HEK293 (cell line): ENCODE measurements at regions not wholly inside any gene's neighbourhood (a gene's known extent, or its start where the extent isn't known, plus 50 kb on each side); places are given as distances from the start of the nearest gene placed in this dataset.

Experiments
- ZNF19 ChIP-seq: fragments of 450-650 bp; formaldehyde crosslinking; IDR thresholded peaks from 2 replicates; pipeline ENCODE4; 2016; ENCODE audit warnings: missing biosample characterization, missing genetic modification characterization, low read depth
- ZNF830 ChIP-seq: fragments of 450-650 bp; IDR thresholded peaks from 2 replicates; pipeline ENCODE4 v1.5.0; 2018; ENCODE audit warnings: missing biosample characterization, missing genetic modification characterization, low read depth, mild to moderate bottlenecking, moderate library complexity
- TF ChIP-seq, protein P1 (sequence below): fragments of 450-650 bp; formaldehyde crosslinking; IDR thresholded peaks from 2 replicates; pipeline ENCODE4 v1.5.1; 2016; ENCODE audit warnings: missing biosample characterization, missing genetic modification characterization
- TF ChIP-seq, protein P2 (sequence below): fragments of 450-650 bp; formaldehyde crosslinking; IDR thresholded peaks from 2 replicates; pipeline ENCODE4 v1.5.1; 2016; ENCODE audit warnings: missing biosample characterization, missing genetic modification characterization
- TF ChIP-seq, protein P3 (sequence below): fragments of 450-650 bp; formaldehyde crosslinking; IDR thresholded peaks from 2 replicates; pipeline ENCODE4 v1.5.1; 2016; ENCODE audit warnings: missing biosample characterization, missing genetic modification characterization

DNA sequence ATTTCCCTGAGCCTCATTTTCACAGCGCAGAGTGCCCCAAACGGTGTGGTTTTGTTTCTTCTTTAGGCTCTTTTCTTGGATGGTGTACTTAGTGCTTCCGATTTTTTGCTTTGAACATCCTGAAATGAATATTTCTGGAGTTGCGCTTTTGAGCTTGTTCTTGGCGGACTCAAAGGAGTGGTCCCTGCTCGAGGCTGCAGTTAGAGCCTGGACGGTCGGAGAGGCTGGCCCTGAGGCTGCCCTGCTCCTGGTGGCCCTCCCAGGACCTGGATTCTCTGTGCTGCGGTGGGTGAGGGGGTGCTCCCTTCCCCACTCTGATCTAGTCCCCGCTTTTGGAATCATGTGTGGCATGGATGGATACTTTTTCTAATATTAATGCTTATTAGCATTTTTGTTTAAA is 291.8 kb upstream of the IRX4 start:
- TF ChIP-seq ZNF830 (tag by site-specific recombination), result no peak
- TF ChIP-seq ZNF19 (tag by site-specific recombination), result no peak
- TF ChIP-seq, protein P1, sequence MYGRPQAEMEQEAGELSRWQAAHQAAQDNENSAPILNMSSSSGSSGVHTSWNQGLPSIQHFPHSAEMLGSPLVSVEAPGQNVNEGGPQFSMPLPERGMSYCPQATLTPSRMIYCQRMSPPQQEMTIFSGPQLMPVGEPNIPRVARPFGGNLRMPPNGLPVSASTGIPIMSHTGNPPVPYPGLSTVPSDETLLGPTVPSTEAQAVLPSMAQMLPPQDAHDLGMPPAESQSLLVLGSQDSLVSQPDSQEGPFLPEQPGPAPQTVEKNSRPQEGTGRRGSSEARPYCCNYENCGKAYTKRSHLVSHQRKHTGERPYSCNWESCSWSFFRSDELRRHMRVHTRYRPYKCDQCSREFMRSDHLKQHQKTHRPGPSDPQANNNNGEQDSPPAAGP, result no peak
- TF ChIP-seq, protein P2, sequence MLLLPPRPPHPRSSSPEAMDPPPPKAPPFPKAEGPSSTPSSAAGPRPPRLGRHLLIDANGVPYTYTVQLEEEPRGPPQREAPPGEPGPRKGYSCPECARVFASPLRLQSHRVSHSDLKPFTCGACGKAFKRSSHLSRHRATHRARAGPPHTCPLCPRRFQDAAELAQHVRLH, result no peak
- TF ChIP-seq, protein P3, sequence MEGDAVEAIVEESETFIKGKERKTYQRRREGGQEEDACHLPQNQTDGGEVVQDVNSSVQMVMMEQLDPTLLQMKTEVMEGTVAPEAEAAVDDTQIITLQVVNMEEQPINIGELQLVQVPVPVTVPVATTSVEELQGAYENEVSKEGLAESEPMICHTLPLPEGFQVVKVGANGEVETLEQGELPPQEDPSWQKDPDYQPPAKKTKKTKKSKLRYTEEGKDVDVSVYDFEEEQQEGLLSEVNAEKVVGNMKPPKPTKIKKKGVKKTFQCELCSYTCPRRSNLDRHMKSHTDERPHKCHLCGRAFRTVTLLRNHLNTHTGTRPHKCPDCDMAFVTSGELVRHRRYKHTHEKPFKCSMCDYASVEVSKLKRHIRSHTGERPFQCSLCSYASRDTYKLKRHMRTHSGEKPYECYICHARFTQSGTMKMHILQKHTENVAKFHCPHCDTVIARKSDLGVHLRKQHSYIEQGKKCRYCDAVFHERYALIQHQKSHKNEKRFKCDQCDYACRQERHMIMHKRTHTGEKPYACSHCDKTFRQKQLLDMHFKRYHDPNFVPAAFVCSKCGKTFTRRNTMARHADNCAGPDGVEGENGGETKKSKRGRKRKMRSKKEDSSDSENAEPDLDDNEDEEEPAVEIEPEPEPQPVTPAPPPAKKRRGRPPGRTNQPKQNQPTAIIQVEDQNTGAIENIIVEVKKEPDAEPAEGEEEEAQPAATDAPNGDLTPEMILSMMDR (tag by site-specific recombination), result no peak
